HG03175 (cell line): ENCODE measurements at regions not wholly inside any gene's neighbourhood (a gene's known extent, or its start where the extent isn't known, plus 50 kb on each side); places are given as distances from the start of the nearest gene placed in this dataset.
"Not testable (repeated sequence)": the region's sequence is repeated elsewhere in the genome, so short reads cannot be mapped to it uniquely, and the experiment has no call there.

Experiments used
- ATAC-seq: cut with Tn5 transposase; IDR thresholded peaks from one replicate; pipeline ENCODE4 v1.9.1; 2021; ENCODE audit warnings: mild to moderate bottlenecking, moderate library complexity; ENCODE audit not compliant: unreplicated experiment

DNA sequence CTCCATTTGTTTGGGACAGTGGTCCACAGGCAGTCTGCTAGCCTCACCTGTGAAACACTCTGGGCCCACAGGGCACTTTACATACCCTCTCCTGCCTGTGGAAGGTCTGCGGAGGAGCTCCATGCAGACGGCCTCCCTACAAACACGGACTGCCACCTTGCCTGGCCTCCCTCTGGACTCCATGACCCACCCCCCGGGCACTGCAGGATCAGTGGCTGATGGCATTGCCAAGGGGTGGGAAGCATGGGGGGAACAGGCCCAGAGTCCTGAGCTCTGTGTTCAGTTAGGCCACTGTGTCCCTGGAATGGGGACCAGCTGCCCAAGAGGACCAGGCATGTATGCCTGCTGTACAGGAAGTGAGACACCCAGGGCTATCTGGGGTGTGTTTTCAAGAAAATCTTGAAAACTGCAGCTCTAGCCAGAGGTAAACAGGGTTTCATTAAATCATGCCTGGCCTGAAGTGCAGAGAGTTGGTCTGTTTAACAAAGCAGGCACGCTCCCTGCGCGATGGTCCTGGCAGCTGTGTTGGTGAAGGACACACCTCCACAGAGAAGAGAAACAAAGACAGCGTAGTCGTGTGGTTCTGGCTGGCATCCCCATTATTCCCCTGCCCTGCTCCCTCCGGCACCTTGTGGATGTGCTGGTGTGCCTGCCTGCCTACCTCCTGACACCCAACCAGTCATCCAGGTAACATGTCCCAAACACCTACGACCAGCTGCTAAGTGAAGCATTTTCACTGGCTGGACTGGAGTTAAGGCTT lies 470.8 kb upstream of the ZMIZ1 start:
- no peak for ATAC-seq

- no peak for ATAC-seq
Measured at GRCh38 chr10:78599122-78599853, 469.5 kb upstream of the ZMIZ1 start.

DNA sequence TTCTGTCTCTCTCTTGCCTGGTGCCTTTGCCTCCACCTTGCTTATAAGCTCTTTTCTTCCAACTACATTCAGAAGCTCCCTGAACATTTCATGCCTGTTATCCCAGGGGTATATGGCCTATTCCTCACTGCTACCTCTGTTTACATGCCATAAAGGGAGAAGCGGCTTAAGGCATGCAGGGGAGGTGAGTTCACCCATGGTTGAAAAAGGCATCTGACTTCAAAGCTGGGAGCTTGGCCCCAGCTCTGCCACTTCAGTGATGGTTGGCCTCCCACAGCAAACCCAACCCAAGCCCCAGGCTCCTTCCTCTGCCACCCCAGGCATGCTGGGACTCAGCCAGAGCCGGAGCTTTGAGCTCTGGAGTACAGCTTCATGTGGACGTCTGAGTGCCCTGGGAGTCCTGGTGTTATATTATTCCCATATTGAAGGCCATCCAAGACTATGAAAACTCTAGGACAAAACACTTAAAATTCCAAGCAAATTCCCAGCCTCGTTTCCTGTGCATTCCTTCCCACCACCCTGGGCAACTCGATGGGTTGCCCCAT lies 468.6 kb upstream of the ZMIZ1 start:
- ATAC-seq, result no peak

- no peak for ATAC-seq
Measured at GRCh38 chr10:78600740-78601139, 468.0 kb upstream of the ZMIZ1 start.

DNA sequence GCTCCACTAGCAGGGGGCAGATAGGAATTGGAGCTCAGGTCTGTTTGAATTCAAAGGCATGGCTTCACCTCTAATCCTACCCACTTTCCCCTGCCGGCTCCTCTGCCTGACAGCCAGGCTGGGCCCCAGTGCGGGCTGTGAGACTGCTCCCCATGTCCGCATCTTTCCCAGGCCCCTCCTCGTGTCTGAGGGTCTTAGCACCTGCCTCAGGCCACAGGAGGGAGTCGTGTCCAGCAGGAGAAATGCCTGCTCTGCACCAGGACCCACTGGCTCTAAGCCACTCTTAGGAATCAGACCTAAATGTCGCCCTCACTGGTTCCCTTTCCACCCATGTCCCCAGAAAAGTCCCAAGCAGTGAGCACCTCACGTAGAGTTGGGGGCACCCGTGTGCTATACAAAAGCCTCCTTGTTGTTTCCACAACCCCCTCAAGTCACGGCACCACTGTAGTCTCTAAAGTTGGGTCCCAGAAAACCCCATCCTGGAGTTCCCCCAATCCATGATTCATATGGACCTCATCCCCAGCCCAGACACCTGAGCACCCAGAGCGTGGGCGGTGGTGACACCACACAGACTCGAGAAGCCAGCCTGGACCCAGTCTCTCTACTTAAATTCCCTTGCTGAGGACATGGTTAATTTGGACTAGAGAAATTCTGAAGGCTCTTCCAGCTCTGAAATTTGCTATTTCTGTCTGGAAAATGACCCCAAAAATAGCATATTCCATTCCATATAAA lies 466.4 kb upstream of the ZMIZ1 start:
- ATAC-seq, result no peak

- no peak for ATAC-seq
Measured at GRCh38 chr10:78604286-78604685, 464.5 kb upstream of the ZMIZ1 start.

- no peak for ATAC-seq
Measured at GRCh38 chr10:78604721-78605120, 464.0 kb upstream of the ZMIZ1 start.

GRCh38 chr10:78605800-78606350 lies 462.9 kb upstream of the ZMIZ1 start:
- no peak for ATAC-seq

GRCh38 chr10:78606766-78607165 lies 462.0 kb upstream of the ZMIZ1 start:
- ATAC-seq, result not testable (repeated sequence)

DNA sequence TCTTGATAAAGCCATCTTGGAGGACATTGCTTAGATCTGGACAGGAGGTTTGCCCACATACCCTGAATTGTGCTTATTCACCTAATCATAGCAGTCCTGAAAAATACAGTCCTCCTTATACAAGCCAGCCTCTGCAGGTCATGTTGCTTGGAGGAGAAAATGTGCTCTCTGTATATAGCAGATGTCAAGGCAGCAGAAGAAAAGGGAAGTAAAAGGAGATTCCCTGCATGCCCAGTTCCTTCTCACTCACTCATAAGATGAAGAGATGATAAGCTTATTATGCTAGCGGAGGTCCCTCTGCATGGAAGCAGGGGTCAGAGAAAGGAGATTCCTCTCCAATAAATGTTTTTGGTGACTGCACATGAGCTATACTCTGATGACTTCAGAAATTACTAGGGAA lies 458.8 kb upstream of the ZMIZ1 start:
- ATAC-seq, result no peak

- ATAC-seq, result no peak
Measured at GRCh38 chr10:78613132-78613531, 455.6 kb upstream of the ZMIZ1 start.

- no peak for ATAC-seq
Measured at GRCh38 chr10:78614267-78614666, 454.5 kb upstream of the ZMIZ1 start.

GRCh38 chr10:78614744-78615143 lies 454.0 kb upstream of the ZMIZ1 start:
- ATAC-seq, result no peak

- no peak for ATAC-seq
Measured at GRCh38 chr10:78616125-78616695, 452.6 kb upstream of the ZMIZ1 start.

- no peak for ATAC-seq
Measured at GRCh38 chr10:78617115-78617514, 451.7 kb upstream of the ZMIZ1 start.

- ATAC-seq, result no peak
Measured at GRCh38 chr10:78617631-78618030, 451.1 kb upstream of the ZMIZ1 start.

DNA sequence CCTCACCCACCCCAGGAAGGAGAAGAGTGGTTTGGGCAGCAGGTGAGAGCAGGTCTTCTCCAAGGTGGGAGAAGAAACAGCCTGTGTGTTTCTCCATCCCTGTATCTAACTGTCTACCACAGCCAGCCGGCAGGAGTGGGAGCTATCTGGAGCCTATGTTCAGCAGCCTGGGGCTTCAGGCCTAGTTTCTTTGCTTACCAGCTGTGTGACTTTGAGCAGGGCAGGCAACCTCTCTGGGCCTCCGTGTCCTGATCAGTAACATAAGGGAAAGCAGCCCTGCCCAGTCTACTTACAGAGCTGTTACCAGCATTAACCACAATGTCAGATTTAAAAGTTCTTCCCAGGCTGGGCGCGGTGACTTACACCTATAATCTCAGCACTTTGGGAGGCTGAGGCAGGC lies 450.7 kb upstream of the ZMIZ1 start:
- no peak for ATAC-seq

DNA sequence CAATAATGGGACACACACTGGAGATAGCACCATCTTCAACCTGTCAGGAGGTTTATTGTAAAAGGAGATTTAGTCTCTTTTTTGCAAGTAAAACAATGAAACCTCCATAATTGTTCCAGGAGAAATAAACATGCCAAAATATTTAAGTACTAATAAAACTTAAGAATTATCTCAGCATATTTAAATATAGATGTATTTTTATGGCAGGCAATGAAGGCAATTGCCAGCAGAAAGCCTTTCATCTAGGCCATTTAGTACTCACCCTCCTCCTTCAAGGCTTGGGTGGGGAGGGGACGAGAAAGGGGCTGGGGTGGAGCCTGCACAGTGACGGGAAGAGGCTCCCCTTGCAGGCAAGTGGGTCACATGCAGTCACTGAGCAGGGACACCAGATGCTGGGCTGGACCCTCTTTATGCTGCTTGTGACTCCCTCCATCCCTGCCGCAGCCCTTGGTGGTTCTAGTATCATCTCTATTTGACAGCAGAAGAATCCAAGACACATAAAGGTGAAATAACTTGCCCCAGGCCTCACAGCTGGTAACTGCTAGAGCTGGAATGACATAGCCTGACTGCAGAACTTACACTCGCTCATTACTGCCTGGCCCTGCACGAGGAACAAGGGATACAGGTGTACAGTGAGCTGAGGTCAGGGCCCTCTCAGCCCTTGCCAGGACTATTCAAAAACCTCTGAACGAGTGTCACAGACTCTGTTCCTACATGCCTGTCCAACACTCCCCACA lies 449.5 kb upstream of the ZMIZ1 start:
- no peak for ATAC-seq

DNA sequence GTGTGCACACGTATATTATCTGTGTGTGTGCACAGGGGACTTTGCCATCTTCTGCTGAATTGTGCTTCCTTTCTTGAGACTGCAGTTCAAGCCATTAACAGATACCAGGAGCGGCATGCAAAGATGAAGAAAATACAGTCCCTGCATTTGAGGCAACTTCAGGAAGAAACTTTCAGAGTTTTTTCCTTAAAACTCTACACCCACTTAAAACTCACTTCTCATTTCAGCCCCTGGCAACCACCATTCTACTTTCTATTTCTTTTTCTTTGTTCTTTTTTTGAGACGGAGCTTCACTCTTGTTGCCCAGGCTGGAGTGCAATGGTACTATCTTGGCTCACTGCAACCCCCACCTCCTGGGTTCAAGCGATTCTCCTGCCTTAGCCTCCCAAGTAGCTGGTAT lies 448.9 kb upstream of the ZMIZ1 start:
- no peak for ATAC-seq
